ENCODE measurements at regions not wholly inside any gene's neighbourhood (a gene's known extent, or its start where the extent isn't known, plus 50 kb on each side); places are given as distances from the start of the nearest gene placed in this dataset.

- TF ChIP-seq ZNF462 (CRISPR knock-in tag; IDR thresholded peaks at IDR 0.05) (no peak), ETS1 (IDR thresholded peaks at IDR 0.05) (no peak), ZNF114 (CRISPR knock-in tag; IDR thresholded peaks at IDR 0.05) (no peak), ZNF331 (CRISPR knock-in tag; IDR thresholded peaks at IDR 0.05; ENCODE audit: low read depth) (no peak), POLR2AphosphoS5 (IDR thresholded peaks at IDR 0.05; ENCODE audit: low read depth) (no peak), NANOG (IDR thresholded peaks at IDR 0.05; ENCODE audit: borderline replicate concordance) (no peak), EZH2phosphoT487 (IDR thresholded peaks at IDR 0.05; ENCODE audit: unreplicated experiment) (no peak), EZH2 (IDR thresholded peaks at IDR 0.05; ENCODE audit: low read depth, unreplicated experiment) (no peak), STAT1 (IDR thresholded peaks at IDR 0.05; ENCODE audit: unreplicated experiment) (no peak), CREB1 (CRISPR knock-in tag; IDR thresholded peaks at IDR 0.05; ENCODE audit: low read depth) (no peak)
Measured at GRCh38 chr2:188852772-188853171, 121.4 kb upstream of the COL3A1 start (continued).

GRCh38 chr2:188853307-188853706 lies 120.9 kb upstream of the COL3A1 start:
- no peak overlapping the region; the same call in 1 of the 2 replicates for H2AFZ ChIP-seq
- Mint-ChIP-seq H3K4me3 (no peak overlapping the region), H3K4me1 (no peaks in the 10 kb centered on the region; the same call in 2 of the 3 replicates), H3K27ac (no peak overlapping the region), H3K27me3 (ENCODE audit: insufficient read depth, low read depth, poor library complexity) (no peaks in the 10 kb centered on the region), H3K9me3 (no peaks in the 10 kb centered on the region; the same call in 2 of the 3 replicates), H3K36me3 (ENCODE audit: low read depth) (no peaks in the 10 kb centered on the region)
- H3K4me3 ChIP-seq = no peak overlapping the region
- H3K9me2 ChIP-seq (ENCODE audit: insufficient read depth) = peaks cover 5% of the 10 kb centered on the region; the same call in 1 of the 2 replicates
- ATAC-seq = no peak
- no peaks in the 10 kb centered on the region for H3K36me3 ChIP-seq (ENCODE audit: insufficient read depth)
- DNase-seq (ENCODE audit: low spot score) = no peak
- H3K4me2 ChIP-seq = no peak overlapping the region
- TF ChIP-seq POLR2AphosphoS5 (IDR thresholded peaks at IDR 0.05; ENCODE audit: low read depth) = no peak
- H3K27ac ChIP-seq (ENCODE audit: low read depth) = no peak overlapping the region
- H3K4me1 ChIP-seq (ENCODE audit: insufficient read depth) = no peaks in the 10 kb centered on the region
- no peaks in the 10 kb centered on the region for H3K27me3 ChIP-seq (ENCODE audit: insufficient read depth)
- H4K20me1 ChIP-seq (replicated peaks; ENCODE audit: insufficient read depth) = no peaks in the 10 kb centered on the region
- no peaks in the 10 kb centered on the region for H3K79me2 ChIP-seq (replicated peaks; ENCODE audit: insufficient read depth)
- no peaks in the 10 kb centered on the region for H3F3A ChIP-seq (replicated peaks; ENCODE audit: low read depth)
